ENCODE measurements at regions not wholly inside any gene's neighbourhood (a gene's known extent, or its start where the extent isn't known, plus 50 kb on each side); places are given as distances from the start of the nearest gene placed in this dataset.

DNA sequence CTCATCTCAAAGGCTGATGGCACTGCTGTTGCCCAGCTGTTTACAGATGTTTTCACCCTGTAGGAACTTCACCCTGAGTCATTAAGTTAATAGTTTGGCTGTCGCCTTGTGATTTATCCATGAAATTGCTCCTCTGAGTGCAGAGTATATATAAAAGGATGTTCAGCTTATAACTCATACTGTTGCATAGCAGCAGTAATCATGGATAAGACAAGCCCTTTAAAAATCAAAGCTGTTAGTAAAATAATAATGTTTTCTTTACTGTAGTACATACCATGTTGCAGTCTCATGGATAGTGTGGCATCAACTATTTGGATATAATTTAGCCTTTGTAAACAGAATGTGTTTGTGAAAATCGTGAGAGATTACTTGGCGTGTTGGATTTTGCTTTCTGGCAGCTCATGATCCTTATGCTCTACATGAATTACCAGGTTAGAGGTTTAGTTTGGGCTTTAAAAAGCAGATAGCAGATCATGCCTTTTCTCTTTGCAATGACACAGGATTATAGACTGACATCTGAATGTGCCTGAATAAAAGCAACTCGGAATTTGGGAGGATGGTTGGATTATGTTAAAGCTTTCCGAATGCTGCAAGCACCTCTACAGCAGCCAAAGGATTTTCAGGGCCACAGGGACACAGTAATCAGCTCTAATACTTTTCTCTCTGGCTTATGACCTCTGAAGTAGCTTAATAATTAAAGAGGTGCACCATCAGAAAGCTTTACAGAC lies 279.7 kb upstream of the ATP2B1 start:
- DNase-seq (ENCODE audit: low read depth in 4 of 4, low spot score in 2 of 4) = no peak

GRCh38 chr12:89985935-89986334 lies 277.3 kb upstream of the ATP2B1 start:
- DNase-seq (ENCODE audit: low read depth in 4 of 4, low spot score in 2 of 4) = no peak

DNA sequence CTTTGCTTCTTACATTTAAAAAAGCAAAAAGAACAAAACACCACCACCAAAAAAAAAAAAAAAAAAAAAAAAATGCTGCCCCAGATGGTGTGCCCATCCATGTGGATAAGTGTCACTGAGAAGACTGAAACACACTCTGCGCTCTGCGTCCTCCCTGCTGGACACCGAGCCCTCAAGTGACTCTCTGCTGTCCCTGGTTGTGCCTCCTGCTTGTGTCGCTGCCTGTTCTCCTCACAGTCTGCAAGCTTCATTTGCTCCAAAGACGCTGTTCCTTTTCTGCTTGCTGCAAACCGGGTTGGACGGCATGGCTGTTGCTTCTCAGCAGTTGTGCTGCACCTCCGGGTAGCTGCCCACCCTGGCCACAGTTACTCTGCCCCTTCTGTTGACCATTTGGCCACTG lies 276.2 kb upstream of the ATP2B1 start:
- DNase-seq (ENCODE audit: low read depth in 4 of 4, low spot score in 2 of 4) = no peak

DNA sequence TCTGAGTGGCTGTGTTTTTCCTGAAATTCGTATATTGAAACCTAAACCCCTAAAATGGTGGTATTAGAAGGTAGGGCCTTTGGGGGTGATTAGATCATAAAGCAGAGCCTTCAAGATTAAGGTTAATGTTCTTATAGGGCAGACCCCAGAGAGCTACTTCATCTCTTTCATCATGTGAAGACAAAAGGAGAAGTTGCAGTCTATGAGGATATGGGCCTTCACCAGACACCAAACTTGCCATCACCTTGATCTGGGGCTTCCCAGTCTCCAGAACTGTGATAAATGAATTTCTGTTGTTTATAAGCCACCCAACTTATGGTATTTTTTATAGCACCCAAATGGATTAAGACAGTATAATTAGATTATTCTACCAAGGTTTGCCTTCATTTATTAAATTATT lies 275.0 kb upstream of the ATP2B1 start:
- no peak for DNase-seq (ENCODE audit: low read depth in 4 of 4, low spot score in 2 of 4)

DNA sequence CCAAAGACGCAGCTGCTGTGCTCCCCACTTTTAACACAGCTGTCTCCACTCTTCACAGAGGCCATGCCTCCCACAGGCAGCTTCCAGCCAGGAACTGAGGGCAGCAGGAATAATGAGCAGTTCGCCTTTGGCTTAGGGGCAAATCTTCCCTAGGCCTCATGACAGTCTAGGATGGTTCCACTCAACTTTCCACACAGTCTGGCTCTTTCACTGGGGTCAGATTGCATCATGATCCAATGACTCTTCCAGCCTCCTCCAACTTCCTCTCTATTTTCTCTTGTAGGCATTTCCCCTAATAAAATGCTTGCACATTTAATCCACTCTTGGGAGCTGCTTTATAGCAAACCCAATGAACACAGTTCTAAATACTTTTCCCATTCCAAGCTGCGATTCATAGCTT lies 271.6 kb upstream of the ATP2B1 start:
- DNase-seq (ENCODE audit: low read depth in 4 of 4, low spot score in 2 of 4) = no peak

DNA sequence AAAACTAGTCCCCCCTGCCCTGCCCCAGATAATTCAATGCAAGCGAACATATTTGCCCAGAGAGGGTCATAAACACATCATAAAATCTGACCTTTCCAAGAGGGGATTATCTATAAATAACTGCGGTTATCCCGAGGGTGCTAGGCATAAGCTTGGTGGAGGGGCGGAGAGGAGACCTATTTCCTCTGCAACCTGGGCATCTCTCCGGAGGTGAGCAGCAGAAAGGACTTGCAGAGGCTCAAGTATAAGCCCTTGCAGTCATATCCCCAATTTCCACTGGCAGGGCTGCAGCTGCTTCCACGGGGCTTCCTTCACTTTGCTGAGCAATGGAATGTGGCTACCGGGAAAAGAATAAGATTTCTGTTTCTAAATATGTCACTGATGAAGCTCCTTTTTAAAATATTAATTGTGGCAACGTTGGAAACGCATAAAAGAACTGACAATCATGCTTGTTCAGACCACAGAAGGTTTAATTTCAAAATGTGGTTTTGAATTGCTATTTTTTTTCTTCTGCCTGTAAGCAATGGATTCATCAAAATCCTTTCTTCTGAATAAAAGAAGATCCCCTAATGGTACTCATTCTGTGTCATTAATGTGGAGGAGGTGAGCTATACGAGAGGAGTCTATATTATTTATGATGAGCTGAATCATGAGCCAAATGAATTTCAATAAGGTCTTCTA lies 268.9 kb upstream of the ATP2B1 start:
- DNase-seq (ENCODE audit: low read depth in 4 of 4, low spot score in 2 of 4) = no peak

DNA sequence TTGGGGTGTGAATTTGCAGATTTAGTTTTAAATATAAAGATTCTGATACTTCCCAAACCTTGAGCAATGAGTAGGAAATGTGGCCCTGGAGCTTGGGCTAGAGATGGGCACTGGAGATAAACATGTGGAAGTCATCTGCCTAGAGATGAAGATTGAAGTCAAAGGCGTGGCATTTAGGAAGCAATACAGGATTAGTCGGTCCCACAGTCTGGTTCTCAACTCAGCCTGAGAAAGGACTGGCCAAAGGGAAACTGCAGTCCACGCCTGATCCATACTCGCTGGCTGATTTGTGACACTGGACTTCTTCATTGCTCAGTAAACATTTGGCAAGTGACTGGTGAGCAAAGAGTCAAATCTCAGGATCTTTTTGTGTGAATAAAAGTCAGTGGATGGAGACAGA lies 268.2 kb upstream of the ATP2B1 start:
- DNase-seq (ENCODE audit: low read depth in 4 of 4, low spot score in 2 of 4) = no peak

GRCh38 chr12:89975574-89975973 lies 266.9 kb upstream of the ATP2B1 start:
- no peak for DNase-seq (ENCODE audit: low read depth in 4 of 4, low spot score in 2 of 4)

- DNase-seq (ENCODE audit: low read depth in 4 of 4, low spot score in 2 of 4) = no peak
Measured at GRCh38 chr12:89971880-89972279, 263.2 kb upstream of the ATP2B1 start.

DNA sequence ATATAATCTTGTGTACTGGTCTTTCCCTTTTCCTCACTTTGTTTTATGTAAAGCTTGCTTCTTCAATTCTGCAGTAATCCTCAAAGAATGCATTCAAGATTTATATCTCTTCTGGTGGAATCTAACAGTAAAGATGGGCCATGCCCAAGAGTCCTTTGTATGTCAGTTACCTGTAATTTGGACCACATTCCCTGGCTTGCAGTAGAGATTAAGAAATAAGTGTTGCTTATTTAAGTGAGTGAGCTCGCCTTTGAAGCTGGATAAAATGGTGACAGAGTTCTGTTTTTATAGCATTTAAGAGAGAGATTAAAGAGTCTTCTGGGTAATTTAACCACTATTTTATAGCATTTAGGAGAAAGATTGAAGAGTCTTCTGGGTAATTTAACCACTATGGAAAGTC lies 262.1 kb upstream of the ATP2B1 start:
- no peak for DNase-seq (ENCODE audit: low read depth in 4 of 4, low spot score in 2 of 4)

DNA sequence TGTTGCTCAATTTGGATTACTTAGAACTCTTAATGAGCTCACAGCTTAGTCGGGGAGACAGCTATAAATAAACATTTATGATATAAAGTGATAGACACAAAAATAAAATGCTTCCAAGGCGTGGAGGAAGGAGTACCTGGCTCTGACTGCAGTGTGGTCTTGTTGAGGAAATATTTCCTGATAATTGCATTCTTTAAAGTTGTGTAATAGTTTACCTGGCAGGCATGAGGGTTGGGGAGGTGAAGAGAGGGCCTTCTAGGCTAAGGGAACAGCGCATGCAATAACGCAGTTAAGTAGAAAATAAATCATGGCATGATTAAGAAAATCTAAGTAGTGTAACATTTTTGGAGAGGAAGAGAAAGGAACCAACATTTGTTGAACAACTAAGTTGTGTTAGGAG lies 260.5 kb upstream of the ATP2B1 start:
- no peak for DNase-seq (ENCODE audit: low read depth in 4 of 4, low spot score in 2 of 4)

GRCh38 chr12:89968151-89968700 lies 259.6 kb upstream of the ATP2B1 start:
- DNase-seq (ENCODE audit: low read depth in 4 of 4, low spot score in 2 of 4) = no peak

DNA sequence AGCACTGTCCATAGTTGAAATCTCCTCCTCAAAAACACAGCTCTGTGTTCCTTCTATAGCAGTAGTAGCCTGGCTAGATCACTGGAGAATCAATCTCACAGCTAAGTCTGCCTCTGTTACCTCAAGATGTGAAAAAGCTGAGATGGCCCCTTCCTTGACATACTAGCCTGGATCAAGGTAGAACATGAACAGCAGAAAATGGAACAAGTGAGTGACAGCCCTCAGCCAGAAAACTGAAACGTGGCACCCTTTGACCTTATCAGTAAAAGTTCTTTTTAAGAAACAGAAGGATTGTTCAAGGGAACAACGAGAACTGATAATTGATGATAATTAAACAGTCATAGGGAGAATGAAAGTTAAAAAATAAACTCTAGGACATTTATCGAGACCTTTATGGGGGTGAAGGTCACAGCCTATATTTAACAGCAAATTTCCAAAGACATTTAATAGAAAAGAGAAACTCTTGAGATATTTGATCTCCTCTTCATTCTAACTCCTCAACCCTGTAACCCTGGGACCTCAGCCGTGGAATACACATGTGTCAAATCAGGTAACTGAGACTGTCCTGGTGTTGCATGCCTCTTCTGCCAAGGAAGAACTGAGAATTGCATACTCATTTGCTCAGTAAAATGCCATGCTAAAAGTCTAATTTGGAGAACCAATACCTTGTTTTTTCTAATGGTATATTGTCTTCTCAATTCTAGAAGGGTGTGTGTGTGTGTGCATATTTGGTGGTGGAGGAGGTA lies 258.0 kb upstream of the ATP2B1 start:
- no peak for DNase-seq (ENCODE audit: low read depth in 4 of 4, low spot score in 2 of 4)

- DNase-seq (ENCODE audit: low read depth in 4 of 4, low spot score in 2 of 4) = no peak
Measured at GRCh38 chr12:89965993-89966392, 257.4 kb upstream of the ATP2B1 start.

DNA sequence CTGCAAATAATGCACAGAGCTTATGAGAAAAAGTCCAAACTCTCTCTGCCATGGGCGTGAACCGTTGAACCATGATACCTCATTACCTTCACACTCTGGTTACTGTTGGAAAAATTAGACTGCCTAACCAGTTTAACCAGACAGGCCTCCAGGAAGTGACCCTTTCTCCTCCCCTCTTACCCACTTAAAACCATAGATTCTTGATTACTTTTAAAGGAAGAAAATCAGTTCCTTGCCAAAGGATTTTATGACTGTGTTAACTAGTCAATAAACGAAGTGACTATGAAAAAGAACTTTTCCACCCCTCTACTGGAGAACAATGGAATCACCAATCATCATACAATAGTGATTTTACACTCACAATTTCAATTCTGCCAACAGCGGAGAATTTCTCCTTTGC lies 254.0 kb upstream of the ATP2B1 start:
- no peak for DNase-seq (ENCODE audit: low read depth in 4 of 4, low spot score in 2 of 4)

- no peak for DNase-seq (ENCODE audit: low read depth in 4 of 4, low spot score in 2 of 4)
Measured at GRCh38 chr12:89960607-89961394, 252.2 kb upstream of the ATP2B1 start.

DNA sequence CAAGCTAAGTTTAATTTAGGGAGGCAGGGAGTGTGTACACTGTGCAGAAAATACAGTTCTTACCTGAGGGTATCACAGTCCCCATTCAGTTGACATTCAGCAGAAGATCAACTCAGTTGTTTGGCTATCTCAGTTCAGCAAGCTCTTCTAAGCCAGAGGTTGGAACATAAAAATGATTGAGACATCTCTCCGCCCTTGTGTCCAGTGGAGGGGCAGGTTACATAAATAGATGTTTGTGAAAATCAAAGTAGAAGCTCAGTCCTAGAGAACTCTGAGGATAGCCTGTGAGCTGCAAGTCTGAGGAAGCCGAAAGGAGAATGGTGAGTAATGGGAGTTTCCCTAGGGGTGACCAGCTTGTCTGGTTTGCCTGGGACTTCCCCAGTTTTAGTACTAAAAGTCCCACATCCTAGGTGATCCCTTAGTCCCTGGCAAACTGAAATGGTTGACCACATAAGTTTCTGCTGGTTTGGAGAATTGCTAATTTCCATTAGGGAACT lies 251.4 kb upstream of the ATP2B1 start:
- DNase-seq (ENCODE audit: low read depth in 4 of 4, low spot score in 2 of 4) = no peak

GRCh38 chr12:89959179-89959578 lies 250.5 kb upstream of the ATP2B1 start:
- DNase-seq (ENCODE audit: low read depth in 4 of 4, low spot score in 2 of 4) = no peak

GRCh38 chr12:89954259-89954658 lies 245.6 kb upstream of the ATP2B1 start:
- DNase-seq (ENCODE audit: low read depth in 4 of 4, low spot score in 2 of 4) = no peak

GRCh38 chr12:89951694-89952060 lies 243.0 kb upstream of the ATP2B1 start:
- no peak for DNase-seq (ENCODE audit: low read depth in 4 of 4, low spot score in 2 of 4)

All from left renal cortex interstitium (tissue), 4 donors.